Sigmoid colon (tissue), 6 donors: ENCODE measurements at regions not wholly inside any gene's neighbourhood (a gene's known extent, or its start where the extent isn't known, plus 50 kb on each side); places are given as distances from the start of the nearest gene placed in this dataset.

Experiments
- DNase-seq: peaks from one replicate; pipeline ENCODE4 v3.0.0-alpha.2; 2019
- H3K27ac ChIP-seq, 4 donors: fragments of 200-600 bp; sonication (generic); one replicate each; pipeline ENCODE4 v1.5.1; 2016 to 2019; ENCODE audit warnings: mild to moderate bottlenecking in 1 of 4
- H3K27me3 ChIP-seq, 3 donors: fragments of 200-600 bp; sonication (generic); one replicate each; pipeline ENCODE4 v1.5.1; 2019; ENCODE audit warnings: mild to moderate bottlenecking in 1 of 3
- H3K36me3 ChIP-seq, 4 donors: fragments of 200-600 bp; sonication (generic); one replicate each; pipeline ENCODE4 v1.5.1; 2016 to 2019
- H3K4me1 ChIP-seq, 4 donors: fragments of 200-600 bp; sonication (generic); one replicate each; pipeline ENCODE4 v1.5.1; 2017 to 2019
- H3K4me3 ChIP-seq, 4 donors: fragments of 200-600 bp; sonication (generic); one replicate each; pipeline ENCODE4 v1.5.1; 2017 to 2019; ENCODE audit warnings: mild to moderate bottlenecking in 2 of 4, moderate library complexity in 1 of 4
- H3K9me3 ChIP-seq, 4 donors: fragments of 200-600 bp in 3 of 4; sonication (generic) in 3 of 4; one replicate each; pipeline versions ENCODE4 v1.5.1 to v1.6.1; 2013 to 2019
- EP300 ChIP-seq, 4 donors: sonication (generic); formaldehyde crosslinking; IDR thresholded peaks; one replicate each; pipeline ENCODE4 v1.6.1; 2017; ENCODE audit warnings: antibody characterized with exemption in 4 of 4
- POLR2A ChIP-seq, 2 donors: fragments of 450-650 bp; IDR thresholded peaks; one replicate each; pipeline ENCODE4 v1.6.1; 2016; ENCODE audit warnings: antibody characterized with exemption in 2 of 2, mild to moderate bottlenecking in 2 of 2, moderate library complexity in 2 of 2
- POLR2AphosphoS5 ChIP-seq, 4 donors: sonication (generic); formaldehyde crosslinking; IDR thresholded peaks; one replicate each; pipeline ENCODE4 v1.6.1; 2017; ENCODE audit warnings: antibody characterized with exemption in 4 of 4
- WGBS, 2 donors: extraction: QIAGEN DNeasy Blood & Tissue Kit; methylation state at CpG; one replicate each; pipeline ENCODE4 v1.1.7; 2013; 5-methylcytosine and 5-hydroxymethylcytosine counted together
- intact Hi-C: fragments of 100-400 bp; cut with DNase I; formaldehyde crosslinking; loops from one replicate; pipeline ENCODE4 v1.15.1; 2023
- TF ChIP-seq, protein P1 (sequence below), 4 experiments: fragments of 450-650 bp in 3 of 4; fragments of 200-600 bp in 1 of 4; IDR thresholded peaks; one replicate each; pipeline ENCODE4 v1.5.1; 2016 to 2019; ENCODE audit warnings: antibody characterized with exemption in 4 of 4, mild to moderate bottlenecking in 3 of 4, moderate library complexity in 2 of 4
- donor health status: healthy with polysubstance abuse.
- donor health status: healthy.

DNA sequence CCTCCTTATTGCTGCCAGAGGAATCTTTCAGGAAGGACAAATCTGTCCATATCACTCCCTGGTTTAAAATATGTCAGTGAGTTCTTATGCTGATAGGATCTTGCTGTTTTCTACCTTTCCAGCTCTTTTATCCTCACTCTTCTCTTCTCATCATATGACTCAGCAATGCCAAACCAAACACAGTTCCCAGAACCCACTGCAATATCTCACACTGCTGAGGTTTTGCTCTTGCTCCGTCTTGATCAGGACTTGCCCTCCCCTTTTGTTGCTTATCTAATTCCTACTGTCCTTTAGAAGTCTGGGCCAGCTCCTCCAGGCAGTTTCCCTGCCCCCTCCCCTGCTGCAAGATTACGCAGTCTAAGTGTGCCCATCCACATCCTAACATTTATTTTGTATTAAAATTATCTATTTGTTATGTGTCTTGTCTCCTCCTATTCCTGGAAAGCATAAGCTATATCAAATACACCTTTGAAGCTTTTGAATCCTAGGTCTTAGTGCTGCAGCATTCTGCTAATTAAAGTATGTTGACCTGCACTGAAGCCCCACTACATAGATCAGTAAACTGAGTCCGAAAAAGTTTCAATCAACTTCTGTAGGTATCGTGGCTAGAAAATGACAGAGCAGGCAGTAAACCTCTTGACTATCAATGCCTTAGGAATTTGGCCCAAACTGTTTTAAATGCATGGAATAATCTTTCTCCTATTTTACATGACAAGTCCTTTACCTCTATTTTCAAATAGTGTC, 119.2 kb upstream of the C11orf87 start:
- no peak for DNase-seq
- Histone ChIP-seq H3K9me3 (no peaks in the 10 kb centered on the region), H3K36me3 (no peaks in the 10 kb centered on the region), H3K4me1 (no peaks in the 10 kb centered on the region), H3K4me3 (no peak overlapping the region), H3K27ac (no peak overlapping the region), H3K27me3 (no peaks in the 10 kb centered on the region)
- intact Hi-C loops = no loop called here
- WGBS, 2 donors = 80 to 81% methylated on average over 4 of the region's 4 CpGs
- no peak for TF ChIP-seq EP300 (IDR thresholded peaks at IDR 0.05)
- no peak for TF ChIP-seq POLR2AphosphoS5 (IDR thresholded peaks at IDR 0.05)
- no peak for TF ChIP-seq POLR2A (IDR thresholded peaks at IDR 0.05)
- TF ChIP-seq, protein P1, sequence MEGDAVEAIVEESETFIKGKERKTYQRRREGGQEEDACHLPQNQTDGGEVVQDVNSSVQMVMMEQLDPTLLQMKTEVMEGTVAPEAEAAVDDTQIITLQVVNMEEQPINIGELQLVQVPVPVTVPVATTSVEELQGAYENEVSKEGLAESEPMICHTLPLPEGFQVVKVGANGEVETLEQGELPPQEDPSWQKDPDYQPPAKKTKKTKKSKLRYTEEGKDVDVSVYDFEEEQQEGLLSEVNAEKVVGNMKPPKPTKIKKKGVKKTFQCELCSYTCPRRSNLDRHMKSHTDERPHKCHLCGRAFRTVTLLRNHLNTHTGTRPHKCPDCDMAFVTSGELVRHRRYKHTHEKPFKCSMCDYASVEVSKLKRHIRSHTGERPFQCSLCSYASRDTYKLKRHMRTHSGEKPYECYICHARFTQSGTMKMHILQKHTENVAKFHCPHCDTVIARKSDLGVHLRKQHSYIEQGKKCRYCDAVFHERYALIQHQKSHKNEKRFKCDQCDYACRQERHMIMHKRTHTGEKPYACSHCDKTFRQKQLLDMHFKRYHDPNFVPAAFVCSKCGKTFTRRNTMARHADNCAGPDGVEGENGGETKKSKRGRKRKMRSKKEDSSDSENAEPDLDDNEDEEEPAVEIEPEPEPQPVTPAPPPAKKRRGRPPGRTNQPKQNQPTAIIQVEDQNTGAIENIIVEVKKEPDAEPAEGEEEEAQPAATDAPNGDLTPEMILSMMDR (IDR thresholded peaks at IDR 0.05) = no peak

DNA sequence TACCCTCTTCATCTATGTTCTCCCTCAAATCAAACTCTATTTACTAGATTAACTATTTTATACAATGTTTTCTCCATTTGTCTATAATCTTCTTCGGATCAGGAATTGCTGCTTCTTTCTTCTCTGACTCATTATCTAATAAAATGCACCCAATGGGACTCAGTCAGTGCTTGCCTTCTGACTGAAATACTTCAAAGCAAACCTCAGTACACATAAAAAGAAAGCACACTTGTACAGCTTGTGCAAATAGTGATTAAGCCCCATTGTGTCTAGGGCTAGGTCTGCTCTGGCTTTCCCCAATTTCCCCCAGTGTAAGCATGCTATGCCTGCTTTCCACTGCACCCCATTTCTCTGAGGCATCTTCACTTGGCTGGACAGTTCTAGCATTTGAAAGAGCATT, 118.6 kb upstream of the C11orf87 start:
- Histone ChIP-seq H3K9me3 (no peaks in the 10 kb centered on the region), H3K27me3 (no peaks in the 10 kb centered on the region), H3K4me1 (no peaks in the 10 kb centered on the region), H3K27ac (no peak overlapping the region), H3K4me3 (no peak overlapping the region), H3K36me3 (no peaks in the 10 kb centered on the region)
- intact Hi-C loops = no loop called here
- no peak for DNase-seq
- WGBS, 2 donors = 29 to 63% methylated on average over 1 of the region's 1 CpG
- TF ChIP-seq POLR2AphosphoS5 (IDR thresholded peaks at IDR 0.05) (no peak), POLR2A (IDR thresholded peaks at IDR 0.05) (no peak), EP300 (IDR thresholded peaks at IDR 0.05) (no peak)
- TF ChIP-seq, protein P1 (IDR thresholded peaks at IDR 0.05) = no peak

DNA sequence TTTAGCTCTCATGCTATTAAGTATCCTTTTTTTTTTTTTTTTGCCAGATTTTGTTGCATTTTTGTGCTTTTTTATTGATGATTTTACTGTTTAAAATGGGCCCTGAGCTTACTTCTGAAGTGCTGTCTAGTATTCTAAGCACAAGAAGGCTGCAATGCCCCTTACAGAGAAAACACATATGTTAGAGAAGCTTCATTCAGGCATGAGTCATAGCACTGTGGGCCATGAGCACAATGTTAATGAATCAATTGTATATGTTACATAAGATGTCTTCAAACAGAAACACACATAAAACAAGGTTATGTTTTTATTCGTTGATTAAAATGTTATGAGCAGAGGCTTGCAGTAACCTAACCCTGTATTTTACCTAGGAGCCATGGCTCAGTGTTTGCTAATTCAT, 117.8 kb upstream of the C11orf87 start:
- H3K4me1 ChIP-seq = no peaks in the 10 kb centered on the region
- H3K36me3 ChIP-seq = no peaks in the 10 kb centered on the region
- no peaks in the 10 kb centered on the region for H3K27me3 ChIP-seq
- no peaks in the 10 kb centered on the region for H3K9me3 ChIP-seq
- 72 to 80% methylated on average over 1 of the region's 1 CpG for WGBS, 2 donors
- H3K27ac ChIP-seq = no peak overlapping the region
- H3K4me3 ChIP-seq = no peak overlapping the region
- intact Hi-C loops = no loop called here
- TF ChIP-seq EP300 (IDR thresholded peaks at IDR 0.05) (no peak), POLR2A (IDR thresholded peaks at IDR 0.05) (no peak), POLR2AphosphoS5 (IDR thresholded peaks at IDR 0.05) (no peak)
- TF ChIP-seq, protein P1 (IDR thresholded peaks at IDR 0.05) = no peak
- DNase-seq = no peak

DNA sequence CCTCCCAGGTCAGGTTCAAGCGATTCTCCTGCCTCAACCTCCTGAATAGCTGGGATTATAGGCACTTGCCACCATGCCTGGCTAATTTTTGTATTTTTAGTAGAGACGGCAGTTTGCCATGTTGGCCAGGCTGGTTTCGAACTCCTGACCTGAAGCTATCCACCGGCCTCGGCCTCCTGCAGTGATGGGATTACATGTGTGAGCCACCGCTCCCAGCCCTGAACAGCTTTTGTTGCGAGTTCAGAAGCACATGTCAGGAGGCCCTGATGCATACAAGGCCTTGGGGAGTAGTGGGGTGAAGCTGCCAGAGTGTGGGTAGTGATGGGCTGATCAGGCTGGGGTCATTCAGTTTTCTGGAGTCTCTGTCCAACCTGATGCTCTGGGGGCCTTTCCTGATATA, 117.0 kb upstream of the C11orf87 start:
- Histone ChIP-seq H3K4me3 (no peak overlapping the region), H3K36me3 (no peaks in the 10 kb centered on the region), H3K27me3 (no peaks in the 10 kb centered on the region), H3K4me1 (no peaks in the 10 kb centered on the region), H3K9me3 (no peaks in the 10 kb centered on the region), H3K27ac (no peak overlapping the region)
- 88 to 90% methylated on average over 7 of the region's 7 CpGs for WGBS, 2 donors
- TF ChIP-seq POLR2A (IDR thresholded peaks at IDR 0.05) (no peak), EP300 (IDR thresholded peaks at IDR 0.05) (no peak), POLR2AphosphoS5 (IDR thresholded peaks at IDR 0.05) (no peak)
- TF ChIP-seq, protein P1 (IDR thresholded peaks at IDR 0.05) = no peak
- intact Hi-C loops = no loop called here
- DNase-seq = no peak

DNA sequence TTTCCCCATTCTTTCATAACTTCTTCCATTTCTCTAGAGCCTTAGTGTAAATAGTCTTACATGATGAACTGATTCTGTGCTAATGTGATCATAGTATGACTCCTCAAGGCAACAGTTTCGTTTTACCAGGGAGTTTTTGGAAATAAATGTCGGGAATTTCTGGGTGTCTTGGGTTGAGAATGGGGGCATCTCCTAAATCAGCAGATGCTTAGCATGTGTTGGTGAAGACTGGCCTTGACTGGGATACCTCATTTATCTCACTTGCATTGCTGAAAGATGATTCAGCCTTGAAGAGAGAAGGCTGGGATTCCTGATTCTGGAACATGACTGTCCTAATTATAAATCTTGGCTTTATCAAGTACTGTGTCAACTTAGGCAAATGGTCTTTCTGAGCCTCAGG, 115.7 kb upstream of the C11orf87 start:
- intact Hi-C loops = no loop called here
- no peaks in the 10 kb centered on the region for H3K36me3 ChIP-seq
- H3K4me1 ChIP-seq = no peaks in the 10 kb centered on the region
- 52 to 69% methylated on average over 2 of the region's 2 CpGs for WGBS, 2 donors
- H3K27me3 ChIP-seq = no peaks in the 10 kb centered on the region
- H3K4me3 ChIP-seq = no peak overlapping the region
- no peaks in the 10 kb centered on the region for H3K9me3 ChIP-seq
- no peak for DNase-seq
- TF ChIP-seq POLR2AphosphoS5 (IDR thresholded peaks at IDR 0.05) (no peak), POLR2A (IDR thresholded peaks at IDR 0.05) (no peak), EP300 (IDR thresholded peaks at IDR 0.05) (no peak)
- TF ChIP-seq, protein P1 (IDR thresholded peaks at IDR 0.05) = no peak
- no peak overlapping the region for H3K27ac ChIP-seq
